Activated naive CD8-positive, alpha-beta T cell treated with anti-CD3 and anti-CD28 coated beads, Interleukin-2, amount 50 U/mL, for 16 hours (primary cell): ENCODE measurements at regions not wholly inside any gene's neighbourhood (a gene's known extent, or its start where the extent isn't known, plus 50 kb on each side); places are given as distances from the start of the nearest gene placed in this dataset.

Experiments
- DNase-seq: peaks from one replicate; pipeline ENCODE4 v3.0.0-alpha.2; 2020; ENCODE audit warnings: low read depth, low spot score

DNA sequence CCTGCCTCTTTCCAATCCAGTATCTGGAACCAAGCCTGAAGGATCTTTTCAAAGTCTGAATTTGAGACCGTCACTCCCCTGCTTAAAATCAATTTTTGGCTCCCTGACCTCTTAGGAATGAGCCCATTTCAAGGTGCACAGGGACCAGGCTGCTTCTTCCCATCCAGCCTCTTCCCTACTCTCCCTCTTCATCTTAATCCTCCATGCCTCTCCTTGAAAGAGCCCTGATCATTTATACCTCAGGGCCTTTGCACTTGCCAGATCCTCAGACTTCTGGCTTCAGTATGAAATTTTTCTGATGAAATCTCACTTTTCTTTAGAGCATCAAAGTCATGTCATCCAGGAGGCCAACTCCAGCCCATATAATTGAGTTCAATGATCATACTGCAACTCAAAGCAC is 399.5 kb upstream of the CELF2 start:
- DNase-seq = no peak

DNA sequence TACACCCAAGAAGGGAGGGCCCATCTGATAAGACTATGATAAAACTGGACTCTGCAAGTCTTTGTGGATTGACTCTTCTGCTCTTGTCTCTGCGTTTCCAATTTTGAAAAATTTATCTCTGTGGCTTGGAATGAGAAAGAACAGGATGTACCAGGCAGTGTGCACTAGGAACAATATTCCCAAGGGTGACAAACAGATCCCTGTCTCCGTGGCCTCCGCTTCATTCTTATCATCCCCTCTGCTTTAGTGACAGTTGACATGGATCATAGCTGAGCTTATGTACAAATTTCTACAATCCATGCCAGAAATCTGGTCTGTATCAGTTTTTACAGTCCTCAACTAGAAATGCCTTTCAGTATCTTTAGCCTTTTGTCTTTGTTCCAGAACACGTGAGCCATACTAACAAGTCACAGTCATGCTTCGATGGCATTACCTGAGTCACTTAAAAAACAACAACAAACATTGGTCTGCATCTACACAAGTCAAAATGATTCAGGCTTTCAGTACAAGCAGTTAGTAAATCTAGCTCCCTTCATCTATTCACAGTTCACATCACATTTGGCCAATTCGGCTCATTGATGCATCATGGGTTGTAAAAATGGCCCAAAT is 393.6 kb upstream of the CELF2 start:
- DNase-seq = no peak

DNA sequence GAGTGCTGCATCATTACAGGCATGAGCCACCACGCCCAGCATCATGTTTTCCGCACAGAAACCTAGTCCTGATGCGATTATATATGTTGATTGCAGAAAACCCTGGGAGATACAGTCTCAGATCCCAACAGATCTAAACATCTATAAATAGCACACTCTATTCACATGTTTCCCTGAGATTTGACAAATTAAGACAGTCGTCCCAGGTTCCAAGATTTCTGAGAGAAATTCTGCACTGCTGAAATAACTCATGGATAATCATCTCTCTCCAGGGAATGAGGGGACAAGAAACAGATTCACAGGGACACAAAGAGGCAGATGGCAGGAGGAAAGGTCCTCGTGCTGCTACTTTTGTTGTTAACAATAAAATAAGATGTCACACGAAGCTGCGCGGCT is 393.1 kb upstream of the CELF2 start:
- DNase-seq = no peak

DNA sequence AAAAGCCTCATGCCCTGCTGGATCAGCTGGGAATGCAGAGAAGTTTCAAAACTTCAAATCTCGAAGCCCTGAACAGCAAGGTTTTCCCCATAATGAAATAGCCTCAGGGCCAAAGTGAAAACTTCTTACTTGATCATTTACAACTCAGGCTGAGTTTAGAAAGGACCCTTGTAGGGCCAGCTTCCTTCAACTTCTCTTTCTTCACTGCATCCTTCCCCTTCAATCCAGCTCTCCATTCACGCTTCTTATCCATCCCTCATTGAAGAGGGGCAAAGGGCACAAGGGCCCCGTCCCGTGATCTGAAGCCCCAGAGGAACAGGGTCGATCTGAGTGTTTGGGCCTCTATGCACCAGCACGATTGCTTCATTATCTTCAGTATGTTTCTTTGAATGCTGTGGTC is 392.2 kb upstream of the CELF2 start:
- DNase-seq = no peak

DNA sequence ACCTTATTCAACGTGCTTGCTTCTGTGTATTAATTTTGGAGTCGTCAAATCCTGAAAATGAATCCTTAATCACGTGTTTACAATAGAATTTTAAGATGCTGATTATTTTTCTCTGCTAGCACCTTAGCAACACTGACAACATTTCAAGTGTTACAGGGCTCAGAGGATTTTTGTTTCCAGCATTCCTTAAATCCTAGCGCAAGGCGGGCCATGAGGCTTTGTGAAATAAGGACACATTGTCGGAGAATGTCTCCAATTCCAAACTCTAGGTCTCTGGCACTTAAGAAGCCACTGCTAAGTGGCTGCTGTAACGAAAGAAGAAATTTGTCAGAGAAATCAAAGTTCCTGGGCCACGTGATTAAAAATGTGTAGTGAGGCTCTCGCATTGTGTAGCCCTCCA is 390.9 kb upstream of the CELF2 start:
- no peak for DNase-seq

DNA sequence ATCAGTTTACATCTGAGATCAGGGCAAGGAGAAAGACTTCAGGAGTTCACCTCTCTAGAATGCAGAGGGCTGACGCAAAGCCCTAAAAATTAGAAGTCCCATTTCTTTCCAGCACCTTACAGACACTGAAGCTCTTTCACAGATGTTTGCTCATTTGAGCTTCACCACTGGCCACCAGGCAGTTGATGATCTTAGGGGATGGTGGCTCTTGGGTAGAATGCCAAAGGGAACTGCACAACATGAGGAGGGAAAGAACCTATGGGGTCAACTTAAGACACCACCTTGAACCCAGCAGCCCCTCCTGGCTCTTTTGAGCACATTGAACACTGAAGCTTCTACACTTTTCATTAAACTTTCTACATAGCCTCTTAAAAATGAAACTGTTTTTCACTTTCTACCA is 390.3 kb upstream of the CELF2 start:
- DNase-seq = no peak

DNA sequence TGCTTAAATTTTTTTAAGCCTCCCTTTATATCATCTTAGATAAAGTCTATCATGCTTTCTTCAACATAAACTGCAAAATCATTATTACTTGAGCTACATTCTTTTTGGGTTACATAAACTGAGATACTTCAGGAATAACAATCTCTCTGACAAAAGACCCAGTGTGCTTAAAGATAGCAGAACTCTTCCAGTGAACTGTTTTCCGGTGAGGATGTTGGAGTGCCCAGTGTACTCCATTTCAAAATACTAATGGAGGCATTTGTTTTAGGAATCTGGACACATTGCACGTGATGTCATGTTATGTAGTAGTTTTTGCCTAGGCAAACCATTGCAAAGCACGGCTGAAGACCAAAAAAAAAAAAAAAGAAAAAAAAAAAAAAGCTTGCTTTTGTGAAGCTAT is 388.2 kb upstream of the CELF2 start:
- no peak for DNase-seq

DNA sequence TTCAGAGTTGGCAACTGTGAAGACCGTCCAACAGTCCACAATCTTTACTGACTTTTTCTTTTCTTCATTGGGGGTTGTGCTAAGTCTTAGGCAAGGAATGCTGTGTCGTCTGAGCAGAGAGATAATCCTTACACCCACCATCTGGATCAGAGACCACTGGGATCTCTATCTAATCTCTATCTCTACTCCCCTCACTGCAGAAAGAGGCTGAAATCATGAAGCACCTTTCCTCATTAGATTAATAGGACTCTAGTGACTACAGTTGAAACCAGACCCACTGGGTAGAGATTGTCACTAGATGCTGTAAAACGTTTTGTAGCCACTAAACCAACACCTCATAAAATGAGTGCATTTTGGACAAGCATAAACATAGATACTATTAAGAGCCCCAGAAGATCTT is 387.4 kb upstream of the CELF2 start:
- DNase-seq = no peak

DNA sequence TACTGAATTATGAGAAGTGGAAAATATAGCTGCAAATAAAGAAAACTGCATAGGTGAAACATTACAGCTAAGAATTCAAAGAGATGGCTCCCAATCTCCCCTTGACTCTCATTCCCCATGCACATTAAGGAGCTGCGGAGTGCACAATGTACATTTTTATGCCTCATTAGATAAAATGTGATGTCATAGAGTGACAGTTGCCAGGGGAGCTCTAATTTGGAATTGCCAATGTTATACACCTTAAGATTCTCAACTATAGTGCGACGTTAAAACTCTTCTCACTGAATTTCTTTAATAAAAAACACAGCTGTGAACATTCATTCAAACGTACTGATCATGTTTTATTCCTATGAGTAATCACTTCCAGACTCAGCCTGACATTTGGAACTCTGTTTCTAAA is 386.9 kb upstream of the CELF2 start:
- no peak for DNase-seq

DNA sequence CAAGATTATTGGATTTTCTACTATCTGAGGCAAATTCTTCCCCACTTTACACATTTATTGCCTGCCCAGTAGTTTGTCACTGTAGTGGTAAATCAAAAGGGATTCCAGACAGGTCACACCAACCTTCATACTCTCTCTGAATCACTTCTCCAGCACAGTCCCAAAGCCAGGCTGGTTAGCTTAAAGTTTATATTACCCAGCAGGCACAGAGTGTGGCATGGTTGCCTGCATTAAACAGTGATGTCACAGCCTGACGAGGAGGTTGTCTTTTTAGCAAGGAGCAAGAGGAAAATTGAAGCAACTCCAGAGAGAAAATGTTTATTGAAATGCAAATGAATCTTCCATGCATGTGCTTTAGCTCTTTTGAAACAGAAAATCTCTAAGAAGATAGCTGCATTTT is 375.5 kb upstream of the CELF2 start:
- DNase-seq = no peak

DNA sequence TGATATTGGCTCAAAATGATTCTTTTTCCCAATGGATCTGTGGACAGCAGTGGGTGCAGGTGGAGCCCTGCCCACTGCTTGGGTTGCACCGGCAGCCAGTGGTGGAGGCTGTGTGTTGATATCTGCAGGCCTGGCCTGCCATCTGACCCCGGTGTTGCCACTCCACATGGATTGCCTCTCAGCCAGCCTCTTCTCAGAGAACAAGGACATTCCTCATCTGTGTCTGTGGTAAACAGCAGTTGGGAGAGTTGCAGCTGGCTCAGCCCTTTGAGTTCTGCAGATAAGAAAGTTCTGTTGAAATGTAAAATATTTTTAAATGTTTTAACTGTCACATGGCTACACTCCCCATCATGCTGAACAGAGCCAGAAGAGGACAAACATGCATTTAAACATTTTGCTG is 374.9 kb upstream of the CELF2 start:
- no peak for DNase-seq

DNA sequence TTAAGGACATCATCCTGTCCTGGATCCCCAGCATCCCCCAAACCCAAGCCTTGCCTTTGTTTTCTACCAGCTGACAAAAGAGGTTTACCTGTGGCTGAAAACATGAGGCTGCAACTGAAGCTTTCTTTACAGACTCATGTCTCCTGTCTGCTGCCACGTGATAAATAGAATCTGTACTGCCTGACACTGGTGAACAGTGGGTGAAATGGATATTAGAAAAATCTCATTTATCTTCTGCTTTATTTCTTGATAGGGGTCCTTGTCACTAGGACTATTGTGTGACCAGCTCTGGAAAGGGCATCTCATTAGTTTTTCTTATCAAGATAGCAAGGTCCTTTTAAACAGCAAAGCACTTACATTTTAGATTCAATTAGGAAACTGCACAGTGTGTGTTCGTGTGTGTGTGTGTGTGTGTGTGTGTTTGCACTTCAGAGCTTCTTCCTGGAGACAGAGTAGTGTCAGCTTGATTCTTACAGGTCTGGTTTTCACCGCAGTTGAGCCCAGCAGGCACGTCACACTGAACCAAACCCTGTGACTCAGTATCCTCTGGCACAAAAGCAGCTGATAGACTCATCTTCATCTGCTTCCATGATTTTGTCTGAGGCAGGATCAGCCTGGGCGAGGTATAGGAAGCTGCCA is 373.5 kb upstream of the CELF2 start:
- no peak for DNase-seq

DNA sequence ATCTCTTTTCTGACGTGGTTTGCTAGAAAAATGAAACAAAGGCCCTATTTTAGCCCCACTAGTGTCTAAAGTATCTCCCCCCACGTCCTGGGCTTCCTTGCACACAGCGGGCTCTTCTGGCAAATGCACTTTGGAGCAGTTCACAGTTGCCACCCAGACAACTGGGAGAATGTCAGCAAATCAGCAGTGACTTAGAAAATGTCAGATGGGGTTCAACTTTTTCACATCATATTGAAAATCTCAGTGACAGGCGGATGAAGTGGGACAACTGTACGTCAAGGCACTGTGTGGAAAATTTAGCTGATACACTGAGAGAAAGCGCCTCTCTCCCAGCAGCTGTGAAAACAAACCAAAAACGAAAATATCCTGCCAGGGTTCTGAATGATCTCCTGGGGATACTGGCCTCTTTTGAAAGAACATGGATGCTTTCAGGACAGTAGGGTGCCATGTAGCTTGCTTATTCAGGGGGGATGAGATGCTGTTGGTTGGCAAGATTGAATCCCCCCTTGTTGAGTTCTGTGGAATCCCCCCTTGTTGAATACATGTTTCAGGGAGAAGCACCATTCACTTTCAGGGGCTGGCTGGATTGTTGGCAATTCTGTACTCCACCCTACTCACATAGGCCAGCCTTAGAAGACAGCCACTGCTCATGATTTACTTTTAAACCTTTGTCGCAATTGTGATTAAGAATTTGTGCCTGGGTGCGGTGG is 372.8 kb upstream of the CELF2 start:
- DNase-seq = no peak

DNA sequence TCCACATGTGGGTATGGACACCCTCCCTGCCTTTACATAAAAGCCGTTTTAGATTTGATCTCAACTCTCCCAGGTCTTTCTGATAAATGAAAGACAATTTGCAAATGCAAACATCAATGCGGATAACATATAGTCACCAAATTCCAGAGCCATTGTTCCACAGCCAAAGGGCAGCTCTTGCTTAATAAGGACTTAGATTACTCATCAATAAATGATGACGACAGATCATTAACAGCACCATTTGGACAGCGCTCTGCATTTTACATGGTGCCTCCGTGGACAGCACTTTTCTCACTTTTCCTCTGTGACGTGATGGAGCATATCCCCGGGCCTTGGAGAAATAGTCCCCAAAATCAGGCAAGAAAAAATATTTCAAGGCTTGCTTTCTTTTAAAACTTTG is 370.3 kb upstream of the CELF2 start:
- DNase-seq = no peak

DNA sequence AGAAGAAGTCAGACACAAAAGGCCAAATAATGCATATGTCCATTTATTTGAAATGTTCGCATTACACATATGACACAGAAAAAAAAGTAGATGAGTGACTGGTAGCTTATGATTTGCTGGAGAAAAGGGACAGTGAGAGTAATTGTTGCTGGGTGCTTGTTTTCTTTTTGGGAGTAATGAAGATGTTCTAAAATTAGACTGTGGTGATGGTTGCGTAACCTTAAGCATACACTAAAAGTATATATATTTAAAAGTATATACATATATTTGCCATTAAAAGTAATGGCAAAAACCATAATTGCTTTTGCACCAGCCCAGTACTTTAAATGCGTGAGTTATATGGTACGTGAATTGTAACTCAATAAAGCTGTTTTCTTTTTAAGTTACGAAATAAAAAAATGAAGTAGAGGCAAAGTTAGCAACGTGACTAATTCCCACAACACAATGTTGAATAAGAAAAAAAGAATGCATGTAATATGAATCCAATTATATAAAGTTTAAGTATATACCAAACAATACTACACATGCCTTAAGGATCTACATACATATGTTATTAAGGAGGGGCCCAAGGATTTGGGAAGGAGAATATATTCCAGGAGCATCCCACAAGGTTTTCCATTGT is 360.4 kb upstream of the CELF2 start:
- no peak for DNase-seq

DNA sequence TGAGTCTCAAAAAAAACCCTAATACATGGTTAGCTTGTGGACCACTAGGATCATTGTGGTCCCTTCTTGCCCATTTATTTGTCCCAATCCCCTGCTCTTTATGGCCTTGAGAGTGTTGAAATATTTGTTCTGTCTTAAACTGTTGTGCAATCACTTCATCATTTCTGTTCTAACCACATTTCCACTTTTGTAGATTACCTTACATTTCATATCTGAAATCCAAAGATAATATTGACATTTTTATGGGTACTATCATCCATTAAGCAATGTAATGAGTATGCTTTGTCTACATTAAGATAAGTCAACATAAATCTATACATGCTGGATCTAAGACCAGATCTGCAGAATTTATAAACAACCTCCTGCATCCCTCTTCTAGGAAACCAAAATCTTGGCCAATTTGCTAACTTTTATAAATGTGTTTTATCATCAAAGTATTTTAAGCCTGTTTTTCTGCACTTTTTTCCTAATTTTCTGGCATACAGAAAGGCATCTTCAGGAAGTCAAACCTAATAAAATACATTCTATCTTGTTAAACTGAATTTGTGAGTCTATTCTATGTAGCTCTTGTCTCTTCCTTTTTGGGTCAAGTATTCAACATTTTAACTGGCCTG is 359.4 kb upstream of the CELF2 start:
- DNase-seq = no peak

DNA sequence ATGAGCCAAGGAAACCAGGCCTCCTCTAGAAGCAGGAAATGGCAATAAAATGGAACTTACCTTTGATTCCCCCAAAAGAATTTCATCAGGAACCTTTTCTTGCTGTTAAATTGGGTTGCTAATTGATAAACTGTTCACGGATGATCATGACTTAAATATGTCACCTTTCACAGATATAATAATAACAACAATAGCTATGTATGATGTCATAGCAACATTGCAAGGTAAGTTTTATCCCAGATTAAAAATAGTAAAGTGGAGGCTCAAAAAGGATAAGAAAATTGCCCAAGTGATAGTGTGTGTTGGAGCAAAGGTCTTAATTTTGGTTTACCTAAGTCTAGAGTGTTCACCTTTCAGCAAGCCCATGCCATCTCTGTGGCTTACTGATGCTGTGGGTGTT is 357.6 kb upstream of the CELF2 start:
- no peak for DNase-seq

DNA sequence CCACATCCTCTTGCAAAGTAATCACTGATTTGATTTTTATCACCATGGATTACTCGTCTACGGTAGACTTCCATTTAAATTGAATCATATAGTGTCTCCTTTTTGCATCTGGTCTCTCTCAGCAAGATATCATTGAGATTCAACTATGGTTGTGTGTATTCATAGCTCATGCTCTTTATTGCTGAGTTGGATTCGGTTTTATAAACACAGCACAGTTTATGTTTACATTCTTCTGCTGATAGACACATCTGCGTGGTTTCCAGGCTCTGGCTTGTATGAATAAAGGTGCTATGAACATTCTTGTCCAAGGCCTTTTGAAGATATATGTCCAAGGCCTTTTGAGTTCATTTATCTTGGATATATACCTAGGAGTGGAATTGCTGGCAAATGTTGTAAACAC is 356.5 kb upstream of the CELF2 start:
- no peak for DNase-seq

DNA sequence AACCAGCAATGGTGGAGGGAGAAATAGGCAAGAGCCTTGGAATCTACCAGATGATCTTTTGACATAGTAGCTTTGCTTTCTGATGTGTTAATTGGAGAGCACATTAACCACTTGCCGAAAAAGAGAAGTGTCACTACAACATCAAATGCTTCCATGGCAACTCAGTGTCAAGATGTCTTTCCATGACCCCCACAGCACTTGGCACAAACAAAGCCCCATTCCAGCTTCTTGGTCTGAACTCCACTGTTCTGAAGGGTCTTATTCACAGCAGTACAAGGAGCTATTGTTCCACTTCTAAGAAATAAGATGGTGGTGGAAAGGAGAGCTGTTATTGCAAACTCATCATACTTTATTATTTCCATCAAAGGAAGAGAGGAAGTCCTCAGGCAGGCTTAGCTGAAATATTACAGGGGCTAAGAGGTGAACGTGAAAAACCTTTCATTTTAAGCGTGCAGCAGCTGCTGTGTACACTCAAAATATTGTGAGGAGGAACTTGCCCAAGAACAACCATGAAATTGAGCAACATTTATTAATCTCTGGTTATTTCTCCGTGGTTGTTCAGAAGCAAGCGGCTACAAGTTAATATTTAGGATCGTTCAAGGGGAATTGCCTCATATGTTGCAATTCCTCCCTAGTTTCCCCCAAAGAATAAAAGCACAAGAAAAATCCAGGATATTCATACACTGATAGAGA is 354.8 kb upstream of the CELF2 start:
- DNase-seq = no peak

DNA sequence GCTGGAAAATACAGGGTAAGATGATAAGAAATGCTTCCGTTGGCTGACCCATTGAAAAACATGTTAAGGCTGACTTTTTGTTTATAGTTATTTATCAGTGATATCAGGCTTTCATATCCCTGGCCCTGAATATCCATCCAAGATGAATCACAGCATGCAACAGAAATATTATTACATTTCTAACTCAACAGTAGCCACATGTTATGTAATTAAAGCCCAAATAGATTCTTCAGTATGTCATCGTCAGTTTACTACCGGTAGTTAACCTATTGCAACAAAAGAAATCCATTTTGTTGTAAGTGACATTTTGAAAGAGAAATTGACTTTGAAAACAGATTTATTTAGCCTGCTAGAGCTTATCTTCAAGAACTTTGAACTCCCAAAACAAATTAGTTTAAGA is 354.1 kb upstream of the CELF2 start:
- no peak for DNase-seq

DNA sequence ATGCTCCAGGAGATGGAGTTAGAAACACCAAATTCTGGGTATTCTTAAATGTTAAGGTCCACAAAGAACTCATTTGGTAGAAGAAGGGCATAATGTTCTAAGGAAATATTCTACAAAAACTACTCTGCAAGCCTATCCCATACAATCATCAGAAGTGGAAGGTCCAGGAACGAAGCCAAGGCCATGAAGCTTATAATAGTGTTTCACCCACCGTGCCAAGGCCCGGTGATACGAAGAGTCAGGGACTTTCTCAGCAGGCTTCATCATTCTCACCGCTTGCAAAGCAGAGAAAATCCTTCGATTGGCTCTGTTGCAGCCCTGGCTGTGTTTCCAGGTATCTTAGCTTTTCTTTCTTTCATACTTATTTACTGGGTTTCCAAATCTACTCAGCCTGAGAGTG is 351.9 kb upstream of the CELF2 start:
- DNase-seq = no peak

DNA sequence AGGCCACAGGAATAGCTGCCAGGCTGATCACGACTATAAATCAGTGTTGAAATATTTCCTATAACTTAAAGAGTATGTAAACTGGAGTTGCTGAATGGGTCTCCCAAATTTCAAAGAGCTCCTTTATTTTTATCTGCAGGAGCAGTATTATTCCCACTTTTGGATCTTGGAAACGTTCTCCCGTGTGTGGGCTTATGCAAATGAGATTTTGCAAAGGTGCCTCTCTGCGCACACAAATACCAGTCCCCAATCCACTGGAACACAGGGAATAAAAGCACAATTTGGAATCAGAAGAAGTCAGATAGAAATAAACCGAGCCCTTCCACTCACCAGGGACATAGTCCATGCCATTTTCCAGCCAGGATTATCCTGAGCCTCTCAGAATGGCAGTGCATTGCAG is 350.2 kb upstream of the CELF2 start:
- no peak for DNase-seq
